AG08395 (cell line): ENCODE measurements at regions not wholly inside any gene's neighbourhood (a gene's known extent, or its start where the extent isn't known, plus 50 kb on each side); places are given as distances from the start of the nearest gene placed in this dataset.

ENCODE experiments used
- DNase-seq: peaks from one replicate; pipeline ENCODE4 v3.0.0; 2012; ENCODE audit warnings: mixed read lengths, low spot score

- DNase-seq, result no peak
These were observed 1438.6 kb downstream of the UQCRFS1 start for GRCh38 chr19:27774337-27774736.

DNA sequence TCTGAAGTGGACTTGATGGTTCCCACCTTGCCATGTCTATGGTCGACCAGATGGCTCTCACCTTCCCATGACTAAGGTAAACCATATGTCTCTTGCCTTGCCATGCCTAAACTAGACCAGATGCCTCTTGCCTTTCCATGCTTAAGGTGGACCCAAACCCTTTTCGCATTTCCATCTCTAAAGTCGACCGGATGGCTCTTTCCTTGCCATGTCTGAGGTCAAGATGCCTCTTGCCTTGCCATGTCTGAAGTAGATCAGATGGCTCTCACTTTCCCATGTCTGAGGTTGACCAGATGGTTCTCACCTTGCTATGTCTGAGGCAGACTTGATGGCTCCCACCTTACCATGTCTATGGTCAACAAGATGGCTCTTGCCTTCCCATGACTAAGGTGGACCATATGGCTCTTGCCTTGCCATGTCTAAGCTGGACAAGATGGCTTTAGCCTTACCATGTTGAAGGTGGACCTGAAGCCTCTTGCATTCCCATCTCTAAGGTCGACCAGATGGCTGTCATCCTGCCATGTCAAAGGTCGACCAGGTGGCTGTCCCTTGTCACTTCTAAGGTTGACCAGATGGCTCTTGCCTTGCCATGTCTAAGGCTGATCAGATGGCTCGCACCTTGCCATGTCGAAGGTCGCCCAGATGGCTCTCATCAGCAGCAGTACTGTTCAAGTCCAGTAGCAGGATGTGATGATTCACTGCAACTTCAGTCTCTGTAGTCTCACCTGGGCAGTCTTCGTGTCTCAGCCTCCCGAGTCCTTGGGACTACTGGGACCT, 1439.4 kb downstream of the UQCRFS1 start:
- no peak for DNase-seq

- no peak for DNase-seq
These were observed 1440.9 kb downstream of the UQCRFS1 start for GRCh38 chr19:27772059-27772458.

GRCh38 chr19:27770095-27770494, 1442.9 kb downstream of the UQCRFS1 start:
- DNase-seq, result no peak

- no peak for DNase-seq
These were observed 1445.7 kb downstream of the UQCRFS1 start for GRCh38 chr19:27767234-27767633.

GRCh38 chr19:27765912-27766725, 1446.8 kb downstream of the UQCRFS1 start:
- no peak for DNase-seq

- no peak for DNase-seq
These were observed 1447.6 kb downstream of the UQCRFS1 start for GRCh38 chr19:27765397-27765796.

GRCh38 chr19:27764186-27764804, 1448.7 kb downstream of the UQCRFS1 start:
- no peak for DNase-seq

- no peak for DNase-seq
These were observed 1450.0 kb downstream of the UQCRFS1 start for GRCh38 chr19:27762933-27763332.

- no peak for DNase-seq
These were observed 1453.1 kb downstream of the UQCRFS1 start for GRCh38 chr19:27759896-27760295.

GRCh38 chr19:27758626-27759505, 1454.1 kb downstream of the UQCRFS1 start:
- DNase-seq, result no peak

GRCh38 chr19:27754700-27755099, 1458.3 kb downstream of the UQCRFS1 start:
- no peak for DNase-seq

- no peak for DNase-seq
These were observed 1459.3 kb downstream of the UQCRFS1 start for GRCh38 chr19:27753622-27754021.

DNA sequence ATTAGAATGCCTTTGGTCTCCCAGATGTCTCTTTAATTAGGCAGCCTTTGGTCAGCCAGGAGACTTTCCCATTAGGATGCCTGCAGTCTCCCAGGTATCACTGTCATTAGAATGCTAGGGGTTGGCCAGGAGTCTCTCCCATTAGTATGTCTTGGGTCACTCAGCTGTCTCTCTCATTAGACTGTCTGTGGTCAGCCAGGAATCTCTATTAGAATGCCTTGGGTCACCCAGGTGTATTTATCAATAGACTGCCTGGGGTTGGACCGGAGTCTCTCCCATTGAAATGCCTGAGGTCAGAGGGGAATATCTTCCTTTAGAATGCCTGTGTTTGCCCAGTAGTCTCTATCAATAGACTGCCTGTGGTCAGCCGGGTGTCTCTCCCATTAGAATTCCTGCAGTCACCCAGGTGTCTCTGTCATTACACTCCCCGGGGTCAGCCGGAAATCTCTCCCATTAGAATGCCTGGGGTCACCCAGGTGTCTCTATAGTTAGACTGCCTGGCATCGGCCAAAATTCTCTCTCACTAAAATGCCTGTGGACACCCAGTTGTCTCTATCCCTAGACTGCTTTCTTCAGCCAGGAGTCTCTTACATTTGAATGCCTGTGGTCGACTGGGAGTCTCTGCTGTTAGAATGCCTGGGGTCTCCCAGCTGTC, 1460.3 kb downstream of the UQCRFS1 start:
- DNase-seq, result no peak

DNA sequence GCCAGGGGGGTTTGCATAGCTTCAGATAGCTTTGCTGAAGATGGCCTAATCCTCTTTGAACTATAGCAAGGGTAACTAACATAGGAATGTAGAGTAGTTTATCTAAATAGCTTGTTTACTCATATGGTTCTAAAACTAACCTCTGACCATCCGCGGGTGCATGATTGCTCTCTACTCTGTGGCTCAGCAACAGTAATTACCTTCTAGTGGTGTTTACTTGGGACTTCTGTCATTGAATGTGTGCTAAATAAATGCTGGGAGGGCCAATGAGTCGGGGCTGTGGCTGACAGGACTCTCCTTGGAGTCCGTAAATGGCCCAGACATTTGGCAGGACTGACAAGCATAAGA, 1461.9 kb downstream of the UQCRFS1 start:
- no peak for DNase-seq

- no peak for DNase-seq
These were observed 1462.4 kb downstream of the UQCRFS1 start for GRCh38 chr19:27750391-27751043.

- DNase-seq, result no peak
These were observed 1464.3 kb downstream of the UQCRFS1 start for GRCh38 chr19:27748551-27749152.

- DNase-seq, result peak; percentile 41
These were observed 1466.1 kb downstream of the UQCRFS1 start for GRCh38 chr19:27746691-27747380.

DNA sequence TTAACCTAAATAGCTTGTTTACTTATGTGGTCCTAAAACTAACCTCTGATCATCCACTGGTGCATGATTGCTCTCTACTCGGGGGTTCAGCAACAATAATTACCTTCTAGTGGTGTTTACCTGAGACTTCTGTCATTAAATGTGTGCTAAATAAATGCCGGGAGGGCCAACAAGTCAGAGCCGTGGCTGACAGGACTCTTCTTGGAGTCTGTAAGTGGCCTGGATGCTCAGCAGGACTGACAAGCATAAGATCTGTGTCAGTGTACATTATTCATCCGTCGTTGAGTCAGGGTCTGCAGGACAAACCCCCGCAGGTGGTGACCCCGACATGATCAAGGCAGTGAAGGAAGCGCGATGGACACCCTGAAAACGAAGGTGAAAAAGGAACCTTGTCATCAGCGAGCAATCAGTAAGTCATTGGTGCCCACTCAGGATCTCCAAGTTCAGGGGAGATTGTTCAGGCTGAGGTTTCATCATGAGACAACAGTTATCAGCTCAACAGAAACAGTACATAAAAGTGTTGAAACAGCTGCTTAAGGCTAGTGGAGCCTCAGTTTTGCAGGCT, 1466.9 kb downstream of the UQCRFS1 start:
- DNase-seq, result no peak
